MCF 10A (cell line): ENCODE measurements at regions not wholly inside any gene's neighbourhood (a gene's known extent, or its start where the extent isn't known, plus 50 kb on each side); places are given as distances from the start of the nearest gene placed in this dataset.

Experiments
- BruUV-seq: library from RNA; stranded (reverse); fragments of 400-500 nt; replicated peaks from 2 replicates; lab custom pipeline; 2021; lab: Mats Ljungman, UMichigan
- CTCF ChIA-PET: fragments of 300-600 bp; sonication (Branson Sonifier 250); formaldehyde crosslinking; extraction: SDS; loops from one replicate; lab custom pipeline; 2021; ENCODE audit warnings: antibody characterized with exemption, inconsistent platforms; lab: Yijun Ruan, JAX
- POLR2A ChIA-PET: fragments of 300-600, 350-650 bp; sonication (Branson Sonifier 250); formaldehyde crosslinking; extraction: SDS; loops from one replicate; lab custom pipeline; 2020; ENCODE audit warnings: antibody characterized with exemption, inconsistent platforms; lab: Yijun Ruan, JAX
- DNase-seq: peaks from one replicate; pipeline ENCODE4 v3.0.0-alpha.2; 2018; ENCODE audit not compliant: unreplicated experiment
- H3K27ac Mint-ChIP-seq: one replicate; pipeline ENCODE4 v1.8.0; 2022; ENCODE audit warnings: mild to moderate bottlenecking, low read depth, mixed read lengths; ENCODE audit not compliant: unreplicated experiment
- H3K27me3 Mint-ChIP-seq: one replicate; pipeline ENCODE4 v1.8.0; 2022; ENCODE audit warnings: mixed read lengths; ENCODE audit not compliant: insufficient read depth, unreplicated experiment
- H3K36me3 Mint-ChIP-seq: one replicate; pipeline ENCODE4 v1.8.0; 2022; ENCODE audit warnings: mild to moderate bottlenecking, moderate library complexity, mixed read lengths; ENCODE audit not compliant: insufficient read depth, unreplicated experiment
- H3K4me1 Mint-ChIP-seq: one replicate; pipeline ENCODE4 v1.8.0; 2022; ENCODE audit warnings: mixed read lengths; ENCODE audit not compliant: insufficient read depth, unreplicated experiment
- H3K4me3 Mint-ChIP-seq: one replicate; pipeline ENCODE4 v1.8.0; 2022; ENCODE audit warnings: mild to moderate bottlenecking, moderate library complexity, mixed read lengths; ENCODE audit not compliant: unreplicated experiment
- H3K9me3 Mint-ChIP-seq: one replicate; pipeline ENCODE4 v1.8.0; 2022; ENCODE audit warnings: mixed read lengths; ENCODE audit not compliant: unreplicated experiment
- CTCF ChIP-seq: fragments of 200-600 bp; IDR thresholded peaks from one replicate; pipeline ENCODE4 v1.8.0; 2022; ENCODE audit warnings: antibody characterized with exemption, mild to moderate bottlenecking; ENCODE audit not compliant: unreplicated experiment
- intact Hi-C: fragments of 100-400 bp; cut with micrococcal nuclease; formaldehyde crosslinking; loops from 2 replicates; pipeline ENCODE4 v1.14.1; 2022

GRCh38 chr12:97276661-97277429 lies 185.8 kb upstream of the RMST start:
- Mint-ChIP-seq H3K9me3 (no peaks in the 10 kb centered on the region), H3K27me3 (no peaks in the 10 kb centered on the region), H3K4me1 (no peaks in the 10 kb centered on the region), H3K36me3 (no peaks in the 10 kb centered on the region), H3K4me3 (no peak overlapping the region), H3K27ac (no peak overlapping the region)
- DNase-seq, result no peak
- intact Hi-C loops, result no loop called here
- ChIA-PET CTCF (interaction anchor here (0.8 to 1.5 kb wide), 2 partner anchors 10 to 33 kb away, joined by 3 read pairs; no protein-coding TSS in a partner anchor), POLR2A (no interaction called here)
- TF ChIP-seq CTCF, result no peak
- no TSS peak for BruUV-seq

- H3K4me1 Mint-ChIP-seq, result no peaks in the 10 kb centered on the region
- no peak overlapping the region for H3K27ac Mint-ChIP-seq
- POLR2A ChIA-PET, result no interaction called here
- H3K9me3 Mint-ChIP-seq, result no peaks in the 10 kb centered on the region
- CTCF ChIA-PET, result interaction anchor here (1.1 kb wide), 1 partner anchor 25 kb away, joined by 4 read pairs; no protein-coding TSS in a partner anchor
- peak; percentile 17 for TF ChIP-seq CTCF
- no peak for DNase-seq
- no peaks in the 10 kb centered on the region for H3K27me3 Mint-ChIP-seq
- no peaks in the 10 kb centered on the region for H3K36me3 Mint-ChIP-seq
- H3K4me3 Mint-ChIP-seq, result no peak overlapping the region
- intact Hi-C loops, result no loop called here
- BruUV-seq, result no TSS peak
Measured at GRCh38 chr12:97283297-97283696, 179.3 kb upstream of the RMST start.

- Mint-ChIP-seq H3K27me3 (peaks cover 8% of the 10 kb centered on the region), H3K9me3 (no peaks in the 10 kb centered on the region), H3K27ac (no peak overlapping the region), H3K4me3 (no peak overlapping the region), H3K4me1 (no peaks in the 10 kb centered on the region), H3K36me3 (no peaks in the 10 kb centered on the region)
- DNase-seq, result no peak
- POLR2A ChIA-PET, result no interaction called here
- no TSS peak for BruUV-seq
- intact Hi-C loops, result no loop called here
- no peak for TF ChIP-seq CTCF
- CTCF ChIA-PET, result no interaction called here
Measured at GRCh38 chr12:97288531-97288930, 174.1 kb upstream of the RMST start.

GRCh38 chr12:97292588-97292987 lies 170.0 kb upstream of the RMST start:
- intact Hi-C loops, result no loop called here
- H3K4me1 Mint-ChIP-seq, result no peaks in the 10 kb centered on the region
- TF ChIP-seq CTCF, result no peak
- ChIA-PET POLR2A (no interaction called here), CTCF (interaction anchor here (0.8 to 1.4 kb wide), 2 partner anchors 17 to 308 kb away, joined by 3 to 4 read pairs; no protein-coding TSS in a partner anchor)
- peaks cover 10% of the 10 kb centered on the region for H3K27me3 Mint-ChIP-seq
- no TSS peak for BruUV-seq
- H3K9me3 Mint-ChIP-seq, result no peaks in the 10 kb centered on the region
- no peak overlapping the region for H3K27ac Mint-ChIP-seq
- DNase-seq, result no peak
- H3K36me3 Mint-ChIP-seq, result no peaks in the 10 kb centered on the region
- no peak overlapping the region for H3K4me3 Mint-ChIP-seq
